GM23338 (cell line): ENCODE measurements at regions not wholly inside any gene's neighbourhood (a gene's known extent, or its start where the extent isn't known, plus 50 kb on each side); places are given as distances from the start of the nearest gene placed in this dataset.

ENCODE experiments used
- ATAC-seq: fragments of 200-7000 bp; cut with Tn5 transposase; 3 replicates; pipeline ENCODE4 v1.9.1; 2020
- DNase-seq: peaks from one replicate; pipeline ENCODE4 v3.0.0-alpha.2; 2015; ENCODE audit warnings: low spot score
- H2AFZ ChIP-seq: fragments of 200-600 bp; sonication (generic); 2 replicates; pipeline ENCODE4 v1.8.0; 2016; ENCODE audit warnings: antibody characterized with exemption, mild to moderate bottlenecking, moderate library complexity
- H3F3A ChIP-seq: fragments of 200-600 bp; sonication (generic); replicated peaks from 2 replicates; pipeline ENCODE4 v1.8.0; 2017; ENCODE audit warnings: antibody characterized with exemption, mixed run types, low read depth
- H3K27ac ChIP-seq: fragments of 200-600 bp; sonication (generic); 2 replicates; pipeline ENCODE4 v1.6.1; 2016; ENCODE audit warnings: low read depth
- H3K27me3 ChIP-seq: fragments of 200-600 bp; sonication (generic); 2 replicates; pipeline ENCODE4 v1.8.0; 2016; ENCODE audit warnings: mild to moderate bottlenecking, mixed run types, moderate library complexity; ENCODE audit not compliant: insufficient read depth
- H3K36me3 ChIP-seq: fragments of 200-600 bp; sonication (generic); 2 replicates; pipeline ENCODE4 v1.8.0; 2016; ENCODE audit warnings: mild to moderate bottlenecking; ENCODE audit not compliant: insufficient read depth
- H3K4me1 ChIP-seq: fragments of 200-600 bp; sonication (generic); 2 replicates; pipeline ENCODE4 v1.8.0; 2016; ENCODE audit warnings: mild to moderate bottlenecking, moderate library complexity; ENCODE audit not compliant: insufficient read depth
- H3K4me2 ChIP-seq: fragments of 200-600 bp; sonication (generic); 2 replicates; pipeline ENCODE4 v1.7.1; 2017; ENCODE audit warnings: mixed run types
- H3K4me3 ChIP-seq: fragments of 200-600 bp; sonication (generic); 2 replicates; pipeline ENCODE4 v1.6.1; 2016; ENCODE audit warnings: mixed run types
- H3K79me2 ChIP-seq: fragments of 200-600 bp; sonication (generic); replicated peaks from 2 replicates; pipeline ENCODE4 v1.8.0; 2017; ENCODE audit warnings: mild to moderate bottlenecking; ENCODE audit not compliant: insufficient read depth
- H3K9me2 ChIP-seq: fragments of 200-600 bp; sonication (generic); 2 replicates; pipeline ENCODE4 v1.8.0; 2017; ENCODE audit not compliant: insufficient read depth
- H4K20me1 ChIP-seq: fragments of 200-600 bp; sonication (generic); replicated peaks from 2 replicates; pipeline ENCODE4 v1.8.0; 2017; ENCODE audit warnings: mild to moderate bottlenecking; ENCODE audit not compliant: insufficient read depth
- H3K27ac Mint-ChIP-seq: 2 replicates; pipeline ENCODE4 v1.8.0; 2020; ENCODE audit warnings: inconsistent platforms, mild to moderate bottlenecking, moderate library complexity, mixed read lengths
- H3K27me3 Mint-ChIP-seq: 3 replicates; pipeline ENCODE4 v1.8.0; 2022; ENCODE audit warnings: low read depth, mild to moderate bottlenecking, moderate library complexity, mixed read lengths, inconsistent platforms; ENCODE audit not compliant: insufficient read depth, poor library complexity
- H3K36me3 Mint-ChIP-seq: 3 replicates; pipeline ENCODE4 v1.8.0; 2021; ENCODE audit warnings: low read depth, mild to moderate bottlenecking, inconsistent platforms, moderate library complexity, mixed read lengths
- H3K4me1 Mint-ChIP-seq: 3 replicates; pipeline ENCODE4 v1.8.0; 2020; ENCODE audit warnings: mild to moderate bottlenecking, inconsistent platforms, mixed read lengths
- H3K4me3 Mint-ChIP-seq: 3 replicates; pipeline ENCODE4 v1.8.0; 2021; ENCODE audit warnings: moderate library complexity, mild to moderate bottlenecking, inconsistent platforms, mixed read lengths
- H3K9me3 Mint-ChIP-seq: 3 replicates; pipeline ENCODE4 v1.8.0; 2020; ENCODE audit warnings: moderate library complexity, mild to moderate bottlenecking, inconsistent platforms, mixed read lengths
- CREB1 ChIP-seq: fragments of 250-450 bp; sonication (Bioruptor Pico); IDR thresholded peaks from 2 replicates; pipeline ENCODE4 v1.5.0; 2020; ENCODE audit warnings: low read depth, mild to moderate bottlenecking, moderate library complexity
- CTCF ChIP-seq, 2 experiments: fragments of 200-600 bp in 1 of 2; sonication (generic) in 1 of 2; conservative IDR thresholded peaks; 2 replicates each; pipeline versions ENCODE4 v1.5.1 to v1.6.1; 2016 to 2017; ENCODE audit warnings: antibody characterized with exemption in 2 of 2, low read depth in 2 of 2, mild to moderate bottlenecking in 2 of 2, moderate library complexity in 1 of 2
- ETS1 ChIP-seq: IDR thresholded peaks from 2 replicates; pipeline ENCODE4 v1.6.1; 2016; ENCODE audit warnings: antibody characterized with exemption
- EZH2 ChIP-seq: fragments of 200-600 bp; sonication (generic); IDR thresholded peaks from one replicate; pipeline ENCODE4 v1.8.0; 2017; ENCODE audit warnings: antibody characterized with exemption, mild to moderate bottlenecking, low read depth; ENCODE audit not compliant: unreplicated experiment
- JUNB ChIP-seq: IDR thresholded peaks from one replicate; pipeline ENCODE4 v1.6.1; 2016; ENCODE audit warnings: antibody characterized with exemption; ENCODE audit not compliant: unreplicated experiment
- NANOG ChIP-seq: IDR thresholded peaks from 2 replicates; pipeline ENCODE4 v1.6.1; 2016; ENCODE audit warnings: antibody characterized with exemption, borderline replicate concordance
- REST ChIP-seq: IDR thresholded peaks from one replicate; pipeline ENCODE4 v1.6.1; 2018; ENCODE audit warnings: antibody characterized with exemption; ENCODE audit not compliant: unreplicated experiment
- STAT1 ChIP-seq: IDR thresholded peaks from one replicate; pipeline ENCODE4 v1.6.1; 2016; ENCODE audit warnings: antibody characterized with exemption; ENCODE audit not compliant: unreplicated experiment
- ZNF114 ChIP-seq: fragments of 250-450 bp; sonication (Bioruptor Pico); IDR thresholded peaks from 2 replicates; pipeline ENCODE4 v1.5.0; 2020; ENCODE audit warnings: mild to moderate bottlenecking, moderate library complexity

DNA sequence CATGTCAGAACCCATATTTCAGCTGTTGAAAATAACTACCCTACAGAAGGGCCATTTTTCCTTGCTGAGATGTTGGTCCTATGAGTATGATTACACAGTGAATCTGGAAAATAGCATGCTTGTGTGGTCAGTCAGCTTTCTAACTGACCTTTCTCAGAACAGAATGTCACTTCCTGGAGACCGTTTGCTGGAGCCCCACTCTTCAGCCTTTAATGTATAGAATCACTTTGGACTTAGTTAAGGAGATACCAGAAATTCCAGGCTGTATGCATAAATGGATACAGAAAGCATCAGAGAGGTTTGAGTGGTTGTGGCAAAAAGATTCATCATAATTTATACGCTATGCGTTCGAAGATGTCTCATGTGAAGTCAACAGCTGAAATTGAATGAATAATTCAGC lies 488.1 kb downstream of the EBF1 start:
- no peak overlapping the region for H3K4me3 Mint-ChIP-seq
- no peaks in the 10 kb centered on the region for H3K36me3 Mint-ChIP-seq
- H3K9me3 Mint-ChIP-seq, result no peaks in the 10 kb centered on the region
- Histone ChIP-seq H2AFZ (no peak overlapping the region), H3K36me3 (no peaks in the 10 kb centered on the region), H3F3A (no peaks in the 10 kb centered on the region), H3K79me2 (no peaks in the 10 kb centered on the region), H3K27ac (no peak overlapping the region), H3K9me2 (0 out of 2 replicates have a peak, but pooled peaks cover 15% of the 10 kb centered on the region), H3K4me1 (0 out of 2 replicates have a peak, but pooled peaks cover 4% of the 10 kb centered on the region), H3K4me2 (no peak overlapping the region), H3K4me3 (no peak overlapping the region), H4K20me1 (no peaks in the 10 kb centered on the region), H3K27me3 (no peaks in the 10 kb centered on the region)
- no peaks in the 10 kb centered on the region for H3K27me3 Mint-ChIP-seq
- no peaks in the 10 kb centered on the region; the same call in 2 of the 3 replicates for H3K4me1 Mint-ChIP-seq
- no peak for ATAC-seq
- DNase-seq, result no peak
- no peak overlapping the region for H3K27ac Mint-ChIP-seq
- no peak for TF ChIP-seq ZNF114 (CRISPR knock-in tag)
- no peak for TF ChIP-seq STAT1
- no peak for TF ChIP-seq NANOG
- no peak for TF ChIP-seq JUNB
- no peak for TF ChIP-seq ETS1
- TF ChIP-seq CREB1, result no peak
- no peak for TF ChIP-seq REST
- no peak for TF ChIP-seq EZH2
- TF ChIP-seq CTCF (conservative IDR thresholded peaks at IDR 0.05; ENCODE audit: low read depth in 2 of 2), result no peak

DNA sequence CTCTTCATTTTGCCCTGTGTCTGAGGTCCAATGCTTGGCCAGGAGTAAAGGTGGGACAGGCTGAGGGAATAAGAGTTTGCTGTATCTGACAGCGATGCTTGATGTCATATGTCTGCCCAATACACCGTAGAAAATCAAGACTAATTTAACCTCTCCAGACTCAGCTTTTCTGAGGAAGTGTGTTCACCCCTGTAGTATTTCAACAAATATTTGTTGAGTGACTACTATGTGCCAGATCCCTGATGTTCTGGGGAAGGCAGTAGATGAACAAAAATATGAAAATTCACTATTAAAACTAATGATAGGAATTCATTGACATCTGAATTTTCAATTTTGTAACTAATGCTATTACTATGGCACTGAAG lies 489.7 kb downstream of the EBF1 start:
- Histone ChIP-seq H3K27ac (no peak overlapping the region), H3K27me3 (no peaks in the 10 kb centered on the region), H3K79me2 (no peaks in the 10 kb centered on the region), H4K20me1 (no peaks in the 10 kb centered on the region), H3K4me3 (no peak overlapping the region), H3K9me2 (peaks cover 16% of the 10 kb centered on the region; the same call in 1 of the 2 replicates), H3K36me3 (no peaks in the 10 kb centered on the region), H3K4me2 (no peak overlapping the region), H3K4me1 (0 out of 2 replicates have a peak, but pooled peaks cover 4% of the 10 kb centered on the region), H2AFZ (no peak overlapping the region), H3F3A (no peaks in the 10 kb centered on the region)
- no peak overlapping the region for H3K27ac Mint-ChIP-seq
- H3K36me3 Mint-ChIP-seq, result no peaks in the 10 kb centered on the region
- ATAC-seq (no peak), DNase-seq (no peak)
- H3K4me3 Mint-ChIP-seq, result no peak overlapping the region
- H3K4me1 Mint-ChIP-seq, result no peaks in the 10 kb centered on the region; the same call in 2 of the 3 replicates
- H3K27me3 Mint-ChIP-seq, result no peaks in the 10 kb centered on the region
- H3K9me3 Mint-ChIP-seq, result no peaks in the 10 kb centered on the region
- TF ChIP-seq ZNF114 (CRISPR knock-in tag), result no peak
- no peak for TF ChIP-seq JUNB
- TF ChIP-seq ETS1, result no peak
- TF ChIP-seq EZH2, result no peak
